Lower lobe of right lung (tissue), 2 donors: ENCODE measurements at regions not wholly inside any gene's neighbourhood (a gene's known extent, or its start where the extent isn't known, plus 50 kb on each side); places are given as distances from the start of the nearest gene placed in this dataset.

Source experiments
- ATAC-seq, 2 donors: fragments of 200-7000 bp; cut with Tn5 transposase; one replicate each; pipeline ENCODE4 v1.9.1; 2020 to 2022; ENCODE audit warnings: mild to moderate bottlenecking in 2 of 2, moderate library complexity in 2 of 2
- DNase-seq: peaks from one replicate; pipeline ENCODE4 v3.0.0-alpha.2; 2020
- H3K27ac ChIP-seq: fragments of 200-600 bp; one replicate; pipeline ENCODE4 v1.8.0; 2022
- H3K27me3 ChIP-seq: fragments of 200-600 bp; one replicate; pipeline ENCODE4 v1.8.0; 2022; ENCODE audit warnings: low read depth
- H3K36me3 ChIP-seq: fragments of 200-600 bp; one replicate; pipeline ENCODE4 v1.8.0; 2022; ENCODE audit warnings: mild to moderate bottlenecking
- H3K4me1 ChIP-seq: fragments of 200-600 bp; one replicate; pipeline ENCODE4 v1.8.0; 2022
- H3K4me3 ChIP-seq: fragments of 200-600 bp; one replicate; pipeline ENCODE4 v1.8.0; 2022; ENCODE audit warnings: mild to moderate bottlenecking
- H3K9me3 ChIP-seq: fragments of 200-600 bp; one replicate; pipeline ENCODE4 v1.8.0; 2022
- intact Hi-C: fragments of 100-400 bp; cut with DNase I; formaldehyde crosslinking; loops from one replicate; pipeline ENCODE4 v1.11.0; 2022
- TF ChIP-seq, protein P1 (sequence below): fragments of 200-600 bp; IDR thresholded peaks from one replicate; pipeline ENCODE4 v1.8.0; 2022; ENCODE audit warnings: antibody characterized with exemption, mild to moderate bottlenecking
- donor health status: DM: no; HTN: yes; CAD: no; lungs with severe emphysema.

DNA sequence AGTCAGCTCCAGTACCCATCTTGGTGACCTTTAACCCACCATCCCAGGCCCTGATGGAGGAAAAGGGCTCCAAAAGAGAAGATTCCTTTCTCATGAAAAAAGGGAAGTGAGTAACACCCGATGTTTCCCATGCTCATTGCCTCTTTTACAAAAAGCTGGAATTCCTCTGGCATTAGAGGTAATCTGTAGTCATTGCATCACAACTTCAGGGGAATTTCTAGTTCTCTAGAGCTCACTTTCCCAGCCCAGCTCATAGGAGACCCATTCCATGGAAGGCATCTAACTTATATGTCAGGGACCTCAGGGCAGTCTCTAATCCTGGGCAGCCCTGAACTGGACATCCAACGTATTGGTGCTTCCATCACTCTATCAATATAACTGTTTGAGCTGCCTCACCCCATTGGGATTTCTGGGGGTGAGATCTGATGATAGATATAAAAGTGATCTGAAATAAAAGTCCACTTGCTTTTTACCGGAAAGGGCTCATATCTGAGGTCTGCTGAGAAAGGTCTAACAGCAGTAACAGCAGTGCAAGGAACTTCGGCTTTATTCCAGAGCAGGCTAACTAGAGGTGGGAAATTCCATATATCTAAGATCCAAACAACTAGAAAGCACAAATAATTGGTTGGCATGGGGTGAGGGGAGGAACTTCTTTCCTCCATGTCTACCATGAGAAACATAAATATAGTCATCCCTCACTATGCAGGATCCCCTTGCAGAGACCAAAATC is 106.1 kb downstream of the ETAA1 start:
- TF ChIP-seq, protein P1, sequence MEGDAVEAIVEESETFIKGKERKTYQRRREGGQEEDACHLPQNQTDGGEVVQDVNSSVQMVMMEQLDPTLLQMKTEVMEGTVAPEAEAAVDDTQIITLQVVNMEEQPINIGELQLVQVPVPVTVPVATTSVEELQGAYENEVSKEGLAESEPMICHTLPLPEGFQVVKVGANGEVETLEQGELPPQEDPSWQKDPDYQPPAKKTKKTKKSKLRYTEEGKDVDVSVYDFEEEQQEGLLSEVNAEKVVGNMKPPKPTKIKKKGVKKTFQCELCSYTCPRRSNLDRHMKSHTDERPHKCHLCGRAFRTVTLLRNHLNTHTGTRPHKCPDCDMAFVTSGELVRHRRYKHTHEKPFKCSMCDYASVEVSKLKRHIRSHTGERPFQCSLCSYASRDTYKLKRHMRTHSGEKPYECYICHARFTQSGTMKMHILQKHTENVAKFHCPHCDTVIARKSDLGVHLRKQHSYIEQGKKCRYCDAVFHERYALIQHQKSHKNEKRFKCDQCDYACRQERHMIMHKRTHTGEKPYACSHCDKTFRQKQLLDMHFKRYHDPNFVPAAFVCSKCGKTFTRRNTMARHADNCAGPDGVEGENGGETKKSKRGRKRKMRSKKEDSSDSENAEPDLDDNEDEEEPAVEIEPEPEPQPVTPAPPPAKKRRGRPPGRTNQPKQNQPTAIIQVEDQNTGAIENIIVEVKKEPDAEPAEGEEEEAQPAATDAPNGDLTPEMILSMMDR: no peak
- Histone ChIP-seq H3K9me3 (no peaks in the 10 kb centered on the region), H3K27ac (no peak overlapping the region), H3K4me3 (no peak overlapping the region), H3K36me3 (no peaks in the 10 kb centered on the region), H3K4me1 (no peaks in the 10 kb centered on the region), H3K27me3 (no peaks in the 10 kb centered on the region)
- DNase-seq (no peak), ATAC-seq (no peak)
- intact Hi-C loops: no loop called here

- intact Hi-C loops: no loop called here
- H3K36me3 ChIP-seq: no peaks in the 10 kb centered on the region
- H3K27ac ChIP-seq: no peak overlapping the region
- ATAC-seq (peak in 1 of 2 donors; percentile 28), DNase-seq (no peak)
- no peaks in the 10 kb centered on the region for H3K27me3 ChIP-seq
- H3K4me3 ChIP-seq: no peak overlapping the region
- H3K9me3 ChIP-seq: no peaks in the 10 kb centered on the region
- TF ChIP-seq, protein P1: no peak
- H3K4me1 ChIP-seq: no peaks in the 10 kb centered on the region
Observed at GRCh38 chr2:67510745-67511144, 113.6 kb downstream of the ETAA1 start.

DNA sequence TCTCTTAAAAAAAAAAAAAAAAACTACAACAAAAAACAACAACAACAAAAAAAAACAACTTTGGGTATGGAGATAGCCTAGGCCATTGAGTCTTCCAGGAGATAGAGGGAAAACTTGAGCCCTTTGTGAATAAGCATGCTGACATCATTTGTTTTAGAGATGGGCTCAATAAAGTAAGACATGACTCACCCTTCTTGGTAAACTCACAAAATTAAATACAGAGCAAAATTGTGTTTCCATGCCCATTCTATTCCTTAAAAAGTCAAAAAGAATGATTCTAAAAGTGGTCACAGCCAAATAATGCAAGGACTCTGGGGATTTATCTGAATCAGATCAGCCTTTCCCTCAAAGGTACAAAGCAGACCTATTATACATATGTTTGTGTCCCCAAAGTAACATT is 117.4 kb downstream of the ETAA1 start:
- Histone ChIP-seq H3K36me3 (no peaks in the 10 kb centered on the region), H3K4me3 (no peak overlapping the region), H3K27me3 (no peaks in the 10 kb centered on the region), H3K4me1 (no peaks in the 10 kb centered on the region), H3K9me3 (no peaks in the 10 kb centered on the region), H3K27ac (no peak overlapping the region)
- no peak for DNase-seq
- ATAC-seq: no peak
- intact Hi-C loops: no loop called here
- TF ChIP-seq, protein P1: no peak

GRCh38 chr2:67515056-67515455 is 117.9 kb downstream of the ETAA1 start:
- ATAC-seq (no peak), DNase-seq (no peak)
- Histone ChIP-seq H3K4me3 (no peak overlapping the region), H3K27me3 (no peaks in the 10 kb centered on the region), H3K4me1 (no peaks in the 10 kb centered on the region), H3K36me3 (no peaks in the 10 kb centered on the region), H3K9me3 (no peaks in the 10 kb centered on the region), H3K27ac (no peak overlapping the region)
- intact Hi-C loops: no loop called here
- TF ChIP-seq, protein P1: no peak

DNA sequence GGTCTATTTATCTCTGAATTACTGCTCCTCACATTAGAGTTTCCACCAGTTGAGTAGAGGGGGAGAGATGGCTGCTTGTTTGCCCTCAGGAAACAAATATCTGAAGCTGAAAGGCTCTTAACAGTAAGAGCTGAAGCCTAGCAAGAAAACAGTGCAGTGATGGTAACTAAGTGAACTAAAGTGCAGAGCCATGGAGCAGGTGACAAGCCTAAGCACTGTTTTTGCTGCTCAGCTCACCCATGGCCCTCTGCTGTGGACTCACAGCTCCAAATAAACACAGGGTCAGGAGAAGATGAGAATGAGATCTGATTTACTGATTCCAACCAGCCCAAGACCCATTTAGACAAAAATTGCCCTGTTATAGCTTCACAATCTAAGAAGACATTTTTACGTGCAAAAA is 118.4 kb downstream of the ETAA1 start:
- DNase-seq (no peak), ATAC-seq (no peak)
- TF ChIP-seq, protein P1: no peak
- Histone ChIP-seq H3K27me3 (no peaks in the 10 kb centered on the region), H3K4me1 (no peaks in the 10 kb centered on the region), H3K27ac (no peak overlapping the region), H3K36me3 (no peaks in the 10 kb centered on the region), H3K9me3 (no peaks in the 10 kb centered on the region), H3K4me3 (no peak overlapping the region)
- intact Hi-C loops: no loop called here
